ENCODE measurements at regions not wholly inside any gene's neighbourhood (a gene's known extent, or its start where the extent isn't known, plus 50 kb on each side); places are given as distances from the start of the nearest gene placed in this dataset.

GRCh38 chr10:53222806-53223205 lies 450.2 kb upstream of the MBL2 start:
- TF ChIP-seq, protein P1, sequence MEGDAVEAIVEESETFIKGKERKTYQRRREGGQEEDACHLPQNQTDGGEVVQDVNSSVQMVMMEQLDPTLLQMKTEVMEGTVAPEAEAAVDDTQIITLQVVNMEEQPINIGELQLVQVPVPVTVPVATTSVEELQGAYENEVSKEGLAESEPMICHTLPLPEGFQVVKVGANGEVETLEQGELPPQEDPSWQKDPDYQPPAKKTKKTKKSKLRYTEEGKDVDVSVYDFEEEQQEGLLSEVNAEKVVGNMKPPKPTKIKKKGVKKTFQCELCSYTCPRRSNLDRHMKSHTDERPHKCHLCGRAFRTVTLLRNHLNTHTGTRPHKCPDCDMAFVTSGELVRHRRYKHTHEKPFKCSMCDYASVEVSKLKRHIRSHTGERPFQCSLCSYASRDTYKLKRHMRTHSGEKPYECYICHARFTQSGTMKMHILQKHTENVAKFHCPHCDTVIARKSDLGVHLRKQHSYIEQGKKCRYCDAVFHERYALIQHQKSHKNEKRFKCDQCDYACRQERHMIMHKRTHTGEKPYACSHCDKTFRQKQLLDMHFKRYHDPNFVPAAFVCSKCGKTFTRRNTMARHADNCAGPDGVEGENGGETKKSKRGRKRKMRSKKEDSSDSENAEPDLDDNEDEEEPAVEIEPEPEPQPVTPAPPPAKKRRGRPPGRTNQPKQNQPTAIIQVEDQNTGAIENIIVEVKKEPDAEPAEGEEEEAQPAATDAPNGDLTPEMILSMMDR (IDR thresholded peaks at IDR 0.05 in 2 of 3, conservative IDR thresholded peaks at IDR 0.05 in 1 of 3; ENCODE audit: borderline replicate concordance in 1 of 3, insufficient read depth in 1 of 3, low read depth in 2 of 3, low read length in 2 of 3): no peak
- no peak for TF ChIP-seq JUND (IDR thresholded peaks at IDR 0.05)
- no peak for TF ChIP-seq POLR2A (IDR thresholded peaks at IDR 0.05; ENCODE audit: borderline replicate concordance, extremely low read depth, insufficient read depth, insufficient read length)
- TF ChIP-seq ZNF274 (IDR thresholded peaks at IDR 0.05; ENCODE audit: low read depth, low read length): no peak
